ENCODE measurements at regions not wholly inside any gene's neighbourhood (a gene's known extent, or its start where the extent isn't known, plus 50 kb on each side); places are given as distances from the start of the nearest gene placed in this dataset.

DNA sequence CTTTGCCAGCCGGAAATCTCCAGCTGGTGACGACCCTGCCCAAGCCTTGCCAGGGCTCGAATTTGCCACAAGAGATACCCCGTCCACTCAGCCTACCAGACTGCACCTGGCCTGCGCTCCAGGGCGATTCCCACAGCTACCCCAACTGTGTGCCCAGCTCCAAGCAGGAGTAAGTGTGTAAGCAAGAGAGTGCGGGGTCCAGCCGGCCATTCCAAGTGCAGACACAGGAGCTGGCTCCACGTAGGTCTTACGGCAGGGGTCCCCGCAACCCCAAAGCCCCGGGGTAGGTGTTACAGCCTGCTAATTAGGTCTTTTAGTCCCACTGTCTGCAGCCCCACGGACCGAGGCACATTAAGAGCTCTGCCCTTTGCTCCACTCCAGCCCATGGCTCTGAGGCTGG, 1305.2 kb downstream of the ARAP2 start:
- Histone ChIP-seq H3K79me2 (ENCODE audit: low read length) (no peaks in the 10 kb centered on the region), H3K27ac (ENCODE audit: low read length) (no peak overlapping the region), H3K9me2 (replicated peaks; ENCODE audit: low read length) (no peaks in the 10 kb centered on the region), H3K4me3 (ENCODE audit: low read length) (no peak overlapping the region), H3K4me2 (ENCODE audit: low read length) (no peak overlapping the region), H3K9me3 (ENCODE audit: low read length) (no peaks in the 10 kb centered on the region), H3K27me3 (ENCODE audit: low read length) (no peaks in the 10 kb centered on the region), H3K4me1 (ENCODE audit: insufficient read depth, low read length) (peaks cover 10% of the 10 kb centered on the region; the same call in 1 of the 2 replicates), H3F3A (ENCODE audit: low read length, unreplicated experiment) (no peaks in the 10 kb centered on the region), H2AFZ (ENCODE audit: low read length) (no peak overlapping the region), H3K9ac (ENCODE audit: low read length) (no peak overlapping the region), H3K36me3 (ENCODE audit: low read depth, low read length) (no peaks in the 10 kb centered on the region), H4K20me1 (ENCODE audit: low read length) (no peaks in the 10 kb centered on the region)
- CTCF ChIA-PET = no interaction called here
- intact Hi-C loops (cut with micrococcal nuclease) = no loop called here
- POLR2A ChIA-PET (ENCODE audit: unreplicated experiment) = no interaction called here
- TF ChIP-seq EZH2phosphoT487 (IDR thresholded peaks at IDR 0.05; ENCODE audit: borderline replicate concordance, low read length) = no peak
- TF ChIP-seq, protein P1, sequence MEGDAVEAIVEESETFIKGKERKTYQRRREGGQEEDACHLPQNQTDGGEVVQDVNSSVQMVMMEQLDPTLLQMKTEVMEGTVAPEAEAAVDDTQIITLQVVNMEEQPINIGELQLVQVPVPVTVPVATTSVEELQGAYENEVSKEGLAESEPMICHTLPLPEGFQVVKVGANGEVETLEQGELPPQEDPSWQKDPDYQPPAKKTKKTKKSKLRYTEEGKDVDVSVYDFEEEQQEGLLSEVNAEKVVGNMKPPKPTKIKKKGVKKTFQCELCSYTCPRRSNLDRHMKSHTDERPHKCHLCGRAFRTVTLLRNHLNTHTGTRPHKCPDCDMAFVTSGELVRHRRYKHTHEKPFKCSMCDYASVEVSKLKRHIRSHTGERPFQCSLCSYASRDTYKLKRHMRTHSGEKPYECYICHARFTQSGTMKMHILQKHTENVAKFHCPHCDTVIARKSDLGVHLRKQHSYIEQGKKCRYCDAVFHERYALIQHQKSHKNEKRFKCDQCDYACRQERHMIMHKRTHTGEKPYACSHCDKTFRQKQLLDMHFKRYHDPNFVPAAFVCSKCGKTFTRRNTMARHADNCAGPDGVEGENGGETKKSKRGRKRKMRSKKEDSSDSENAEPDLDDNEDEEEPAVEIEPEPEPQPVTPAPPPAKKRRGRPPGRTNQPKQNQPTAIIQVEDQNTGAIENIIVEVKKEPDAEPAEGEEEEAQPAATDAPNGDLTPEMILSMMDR (conservative IDR thresholded peaks at IDR 0.05; ENCODE audit: low read depth, low read length) = no peak
- no peak for TF ChIP-seq EZH2 (IDR thresholded peaks at IDR 0.05; ENCODE audit: low read length, unreplicated experiment)
- no TSS peak for BruUV-seq (replicated peaks)
- DNase-seq (no peak), ATAC-seq (no peak)

DNA sequence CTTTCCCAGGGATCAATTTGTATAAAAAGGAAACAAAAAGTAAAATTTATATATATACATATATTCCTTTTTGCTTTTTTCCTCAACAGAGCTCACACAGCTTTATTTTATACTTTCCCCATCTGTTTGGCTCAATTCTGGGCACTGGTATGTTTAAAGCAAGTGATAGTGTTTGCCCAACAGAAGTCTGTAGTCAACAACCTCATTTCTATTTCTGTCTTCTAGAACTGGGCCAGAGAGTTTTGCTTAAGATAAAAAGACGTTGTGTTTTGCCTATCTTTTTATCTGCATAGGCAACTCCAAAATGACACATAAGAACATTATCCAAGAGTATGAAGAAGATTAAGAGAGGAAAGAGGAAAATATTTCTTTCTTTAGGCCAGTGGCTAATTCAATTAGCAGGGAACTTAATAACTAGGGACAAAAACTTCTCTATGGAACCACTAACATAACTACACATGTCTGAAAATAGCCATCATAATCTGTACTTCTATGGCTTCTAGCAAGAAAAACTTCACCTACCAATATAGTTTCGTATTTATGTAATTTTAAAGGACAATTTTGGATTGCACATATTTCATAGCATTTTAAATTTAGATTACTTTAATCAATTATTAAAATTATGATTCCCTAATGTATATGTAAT, 1300.5 kb downstream of the ARAP2 start:
- Histone ChIP-seq H3K4me3 (ENCODE audit: low read length) (no peak overlapping the region), H3K27ac (ENCODE audit: low read length) (no peak overlapping the region), H3K4me2 (ENCODE audit: low read length) (no peak overlapping the region), H3K27me3 (ENCODE audit: low read length) (no peaks in the 10 kb centered on the region), H2AFZ (ENCODE audit: low read length) (no peak overlapping the region), H3K9ac (ENCODE audit: low read length) (no peak overlapping the region), H3K9me3 (ENCODE audit: low read length) (no peaks in the 10 kb centered on the region), H3F3A (ENCODE audit: low read length, unreplicated experiment) (no peaks in the 10 kb centered on the region), H3K9me2 (replicated peaks; ENCODE audit: low read length) (no peaks in the 10 kb centered on the region), H3K4me1 (ENCODE audit: insufficient read depth, low read length) (no peaks in the 10 kb centered on the region), H3K36me3 (ENCODE audit: low read depth, low read length) (no peaks in the 10 kb centered on the region), H3K79me2 (ENCODE audit: low read length) (no peaks in the 10 kb centered on the region), H4K20me1 (ENCODE audit: low read length) (no peaks in the 10 kb centered on the region)
- BruUV-seq (replicated peaks) = no TSS peak
- ATAC-seq = no peak
- intact Hi-C loops (cut with micrococcal nuclease) = no loop called here
- ChIA-PET POLR2A (ENCODE audit: unreplicated experiment) (no interaction called here), CTCF (no interaction called here)
- no peak for DNase-seq
- no peak for TF ChIP-seq EZH2 (IDR thresholded peaks at IDR 0.05; ENCODE audit: low read length, unreplicated experiment)
- TF ChIP-seq EZH2phosphoT487 (IDR thresholded peaks at IDR 0.05; ENCODE audit: borderline replicate concordance, low read length) = no peak
- TF ChIP-seq, protein P1 (conservative IDR thresholded peaks at IDR 0.05; ENCODE audit: low read depth, low read length) = no peak

DNA sequence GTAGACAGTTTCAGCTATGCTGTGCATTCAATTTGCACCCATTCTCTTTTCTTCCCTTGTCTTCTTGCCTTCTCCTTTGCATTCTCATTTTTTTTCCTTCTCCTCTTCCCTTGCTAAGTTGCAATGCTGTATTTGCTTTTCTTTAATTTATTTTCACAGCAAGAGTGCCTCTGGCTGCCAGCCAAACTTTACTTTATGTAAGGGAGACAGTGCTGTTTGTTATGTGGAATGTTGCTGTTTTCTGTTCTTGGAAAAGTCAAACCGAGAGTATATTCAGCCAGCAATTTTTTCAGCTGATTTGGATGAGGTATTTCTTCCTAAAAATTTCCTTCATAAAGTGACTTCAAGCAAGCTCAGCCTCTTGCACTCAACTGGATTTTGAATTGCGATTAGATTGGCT, 1293.4 kb downstream of the ARAP2 start:
- POLR2A ChIA-PET (ENCODE audit: unreplicated experiment) = no interaction called here
- Histone ChIP-seq H3K4me2 (ENCODE audit: low read length) (no peak overlapping the region), H3K9ac (ENCODE audit: low read length) (no peak overlapping the region), H3K27ac (ENCODE audit: low read length) (no peak overlapping the region), H4K20me1 (ENCODE audit: low read length) (no peaks in the 10 kb centered on the region), H3K36me3 (ENCODE audit: low read depth, low read length) (no peaks in the 10 kb centered on the region), H3K79me2 (ENCODE audit: low read length) (no peaks in the 10 kb centered on the region), H3K27me3 (ENCODE audit: low read length) (no peaks in the 10 kb centered on the region), H3K4me1 (ENCODE audit: insufficient read depth, low read length) (no peaks in the 10 kb centered on the region), H3K4me3 (ENCODE audit: low read length) (no peak overlapping the region), H3K9me3 (ENCODE audit: low read length) (no peaks in the 10 kb centered on the region), H3K9me2 (replicated peaks; ENCODE audit: low read length) (no peaks in the 10 kb centered on the region), H2AFZ (ENCODE audit: low read length) (no peak overlapping the region), H3F3A (ENCODE audit: low read length, unreplicated experiment) (no peaks in the 10 kb centered on the region)
- no TSS peak for BruUV-seq (replicated peaks)
- no peak for TF ChIP-seq EZH2 (IDR thresholded peaks at IDR 0.05; ENCODE audit: low read length, unreplicated experiment)
- DNase-seq = no peak
- no peak for ATAC-seq
- intact Hi-C loops (cut with micrococcal nuclease) = loop anchor here (10.0 kb wide), 1 partner anchor 186 kb away; no protein-coding TSS in a partner anchor
- CTCF ChIA-PET = no interaction called here
